ENCODE measurements at regions not wholly inside any gene's neighbourhood (a gene's known extent, or its start where the extent isn't known, plus 50 kb on each side); places are given as distances from the start of the nearest gene placed in this dataset.

- TF ChIP-seq, protein P1, sequence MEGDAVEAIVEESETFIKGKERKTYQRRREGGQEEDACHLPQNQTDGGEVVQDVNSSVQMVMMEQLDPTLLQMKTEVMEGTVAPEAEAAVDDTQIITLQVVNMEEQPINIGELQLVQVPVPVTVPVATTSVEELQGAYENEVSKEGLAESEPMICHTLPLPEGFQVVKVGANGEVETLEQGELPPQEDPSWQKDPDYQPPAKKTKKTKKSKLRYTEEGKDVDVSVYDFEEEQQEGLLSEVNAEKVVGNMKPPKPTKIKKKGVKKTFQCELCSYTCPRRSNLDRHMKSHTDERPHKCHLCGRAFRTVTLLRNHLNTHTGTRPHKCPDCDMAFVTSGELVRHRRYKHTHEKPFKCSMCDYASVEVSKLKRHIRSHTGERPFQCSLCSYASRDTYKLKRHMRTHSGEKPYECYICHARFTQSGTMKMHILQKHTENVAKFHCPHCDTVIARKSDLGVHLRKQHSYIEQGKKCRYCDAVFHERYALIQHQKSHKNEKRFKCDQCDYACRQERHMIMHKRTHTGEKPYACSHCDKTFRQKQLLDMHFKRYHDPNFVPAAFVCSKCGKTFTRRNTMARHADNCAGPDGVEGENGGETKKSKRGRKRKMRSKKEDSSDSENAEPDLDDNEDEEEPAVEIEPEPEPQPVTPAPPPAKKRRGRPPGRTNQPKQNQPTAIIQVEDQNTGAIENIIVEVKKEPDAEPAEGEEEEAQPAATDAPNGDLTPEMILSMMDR (IDR thresholded peaks at IDR 0.05; ENCODE audit: control extremely low read depth, extremely low read depth, low read depth, missing control alignments) = no peak
- ChIA-PET CTCF (interaction anchor here (1.2 to 3.3 kb wide), 4 partner anchors 9 to 23 kb away, joined by 3 to 14 read pairs (median 3); no protein-coding TSS in a partner anchor), POLR2A (no interaction called here)
- no peak for DNase-seq (ENCODE audit: extremely low spot score)
Measured at GRCh38 chr11:32316858-32317642, 118.3 kb downstream of the WT1 start.

- POLR2A ChIA-PET = no interaction called here
- DNase-seq (ENCODE audit: extremely low spot score) = no peak
- CTCF ChIA-PET = no interaction called here
- TF ChIP-seq, protein P1 (IDR thresholded peaks at IDR 0.05; ENCODE audit: control extremely low read depth, extremely low read depth, low read depth, missing control alignments) = no peak
Measured at GRCh38 chr11:32317643-32318042, 117.7 kb downstream of the WT1 start.

DNA sequence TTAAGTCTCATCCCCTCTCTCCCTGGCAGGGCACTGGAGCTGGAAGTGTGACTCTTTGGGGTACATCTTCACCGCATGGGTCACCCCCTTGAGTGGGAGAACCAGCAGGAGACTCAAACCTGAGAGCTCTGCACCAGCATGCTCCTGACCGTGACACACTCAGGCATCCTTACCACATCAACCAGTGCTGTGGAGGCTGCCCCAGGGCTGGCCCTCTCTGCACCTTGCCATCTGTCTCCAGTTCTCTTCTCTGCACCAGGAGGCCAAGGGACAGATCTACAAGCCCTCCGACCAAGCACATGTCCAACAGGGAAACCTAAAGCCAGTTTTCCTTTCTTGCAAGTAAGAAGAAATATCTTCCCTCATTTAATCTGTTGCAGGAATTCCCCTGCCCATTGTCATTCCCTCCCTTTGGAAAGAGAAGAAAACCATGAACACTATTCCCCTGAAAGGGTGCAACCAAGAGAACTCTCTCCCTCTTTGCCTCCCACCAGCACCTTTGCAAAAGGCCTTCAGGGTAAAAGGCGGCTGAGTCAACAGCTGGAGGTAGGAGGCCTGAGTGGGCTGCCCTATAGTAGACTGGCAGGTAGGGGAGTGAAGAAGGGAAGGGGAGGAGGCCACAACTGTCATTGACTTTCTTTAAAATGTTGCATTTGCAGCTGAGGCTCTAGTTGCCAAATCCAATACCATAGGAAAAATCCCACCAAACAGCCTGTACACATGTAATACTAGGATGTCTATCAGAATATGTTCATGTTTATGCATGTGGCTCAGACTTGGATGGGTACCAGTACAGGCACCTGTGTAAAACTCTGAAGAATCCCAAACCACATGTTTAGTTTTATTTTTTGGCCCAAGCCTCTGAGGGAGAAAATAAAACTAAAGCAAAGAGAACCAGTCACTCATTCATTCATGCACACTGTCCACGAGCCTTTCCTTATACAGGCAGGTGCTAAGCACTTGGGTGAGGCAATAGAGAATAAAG, 117.0 kb downstream of the WT1 start:
- TF ChIP-seq, protein P1 (IDR thresholded peaks at IDR 0.05; ENCODE audit: control extremely low read depth, extremely low read depth, low read depth, missing control alignments) = no peak
- ChIA-PET CTCF (interaction anchor here (2.0 kb wide), 1 partner anchor 21 kb away, joined by 6 read pairs; no protein-coding TSS in a partner anchor), POLR2A (no interaction called here)
- DNase-seq (ENCODE audit: extremely low spot score) = no peak

- POLR2A ChIA-PET = no interaction called here
Measured at GRCh38 chr11:32323814-32324130, 111.6 kb downstream of the WT1 start.

DNA sequence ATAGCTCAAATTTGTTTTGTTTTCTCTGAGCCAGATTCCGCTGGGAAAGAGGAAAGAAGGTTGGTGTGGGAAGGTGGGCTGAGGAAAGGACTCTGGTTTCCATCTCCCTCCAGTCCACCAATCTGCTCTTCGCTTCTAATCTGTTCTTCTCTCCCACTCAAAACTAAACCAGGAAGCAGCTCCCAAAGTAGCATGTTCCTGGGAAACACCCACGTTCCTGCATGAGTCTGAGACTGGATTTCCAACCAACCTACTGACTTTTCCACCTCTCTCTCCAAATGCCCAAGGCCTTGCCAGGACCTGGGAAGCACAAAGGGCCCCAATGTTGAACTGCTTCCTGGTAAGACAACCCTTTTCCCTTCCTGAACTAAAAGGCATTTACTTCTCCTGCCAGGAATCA, 110.2 kb downstream of the WT1 start:
- DNase-seq (ENCODE audit: extremely low spot score) = no peak
- CTCF ChIA-PET = interaction anchor here (1.1 to 3.4 kb wide), 6 partner anchors 9 to 484 kb away, joined by 3 to 23 read pairs (median 12); no protein-coding TSS in a partner anchor
- TF ChIP-seq, protein P1 (IDR thresholded peaks at IDR 0.05; ENCODE audit: control extremely low read depth, extremely low read depth, low read depth, missing control alignments) = no peak
- POLR2A ChIA-PET = no interaction called here

More at GRCh38 chr11:32323814-32324130, 111.6 kb downstream of the WT1 start:
- CTCF ChIA-PET = interaction anchor here (0.8 to 5.4 kb wide), 24 partner anchors 8 to 485 kb away, joined by 3 to 40 read pairs (median 5); no protein-coding TSS in a partner anchor
- TF ChIP-seq, protein P1 (IDR thresholded peaks at IDR 0.05; ENCODE audit: control extremely low read depth, extremely low read depth, low read depth, missing control alignments) = no peak
- DNase-seq (ENCODE audit: extremely low spot score) = no peak

- POLR2A ChIA-PET = no interaction called here
- CTCF ChIA-PET = interaction anchor here (1.4 to 2.0 kb wide), 2 partner anchors 9 to 483 kb away, joined by 3 to 5 read pairs; no protein-coding TSS in a partner anchor
- TF ChIP-seq, protein P1 (IDR thresholded peaks at IDR 0.05; ENCODE audit: control extremely low read depth, extremely low read depth, low read depth, missing control alignments) = no peak
- DNase-seq (ENCODE audit: extremely low spot score) = no peak
Measured at GRCh38 chr11:32325725-32326124, 109.6 kb downstream of the WT1 start.
